Vagina (tissue), 2 donors: ENCODE measurements at regions not wholly inside any gene's neighbourhood (a gene's known extent, or its start where the extent isn't known, plus 50 kb on each side); places are given as distances from the start of the nearest gene placed in this dataset.

Source experiments
- DNase-seq, 2 donors: peaks; one replicate each; pipeline ENCODE4 v3.0.0-alpha.2; 2017; ENCODE audit errors: extremely low spot score in 2 of 2
- H3K27ac ChIP-seq: fragments of 200-600 bp; sonication (generic); one replicate; pipeline ENCODE4 v1.5.1; 2019
- H3K27me3 ChIP-seq: fragments of 200-600 bp; sonication (generic); one replicate; pipeline ENCODE4 v1.5.1; 2019
- H3K36me3 ChIP-seq, 2 donors: fragments of 200-600 bp; sonication (generic); one replicate each; pipeline ENCODE4 v1.5.1; 2017 to 2019
- H3K4me1 ChIP-seq: fragments of 200-600 bp; sonication (generic); one replicate; pipeline ENCODE4 v1.5.1; 2019
- H3K4me3 ChIP-seq, 2 donors: fragments of 200-600 bp; sonication (generic); 1 replicate in 1 of 2; 2 replicates in 1 of 2; pipeline ENCODE4 v1.5.1; 2016 to 2019
- H3K9me3 ChIP-seq: fragments of 200-600 bp; sonication (generic); one replicate; pipeline ENCODE4 v1.5.1; 2019
- POLR2A ChIP-seq, 2 donors: fragments of 450-650 bp; IDR thresholded peaks; one replicate each; pipeline ENCODE4 v1.6.1; 2017; ENCODE audit warnings: antibody characterized with exemption in 2 of 2, mild to moderate bottlenecking in 2 of 2, moderate library complexity in 2 of 2
- POLR2AphosphoS5 ChIP-seq, 2 donors: sonication (generic); formaldehyde crosslinking; IDR thresholded peaks; one replicate each; pipeline ENCODE4 v1.9.0; 2017; ENCODE audit warnings: antibody characterized with exemption in 2 of 2, mild to moderate bottlenecking in 2 of 2, low read depth in 1 of 2; ENCODE audit not compliant: insufficient read depth in 1 of 2
- intact Hi-C: fragments of 100-400 bp; cut with DNase I; formaldehyde crosslinking; loops from one replicate; pipeline ENCODE4 v1.15.1; 2023
- TF ChIP-seq, protein P1 (sequence below), 3 experiments: fragments of 450-650 bp in 2 of 3; fragments of 200-600 bp in 1 of 3; sonication (generic) in 1 of 3; IDR thresholded peaks; one replicate each; pipeline ENCODE4 v1.5.1; 2017 to 2019; ENCODE audit warnings: antibody characterized with exemption in 3 of 3, mild to moderate bottlenecking in 2 of 3, moderate library complexity in 2 of 3

GRCh38 chr5:56558131-56558745, 257.1 kb upstream of the MAP3K1 start:
- no peak overlapping the region for H3K4me3 ChIP-seq
- H3K27ac ChIP-seq = no peak overlapping the region
- no peaks in the 10 kb centered on the region for H3K9me3 ChIP-seq
- H3K27me3 ChIP-seq = no peaks in the 10 kb centered on the region
- no peaks in the 10 kb centered on the region for H3K36me3 ChIP-seq
- DNase-seq = no peak
- TF ChIP-seq POLR2A (IDR thresholded peaks at IDR 0.05) (no peak), POLR2AphosphoS5 (IDR thresholded peaks at IDR 0.05; ENCODE audit: insufficient read depth in 1 of 2, low read depth in 1 of 2) (no peak)
- TF ChIP-seq, protein P1, sequence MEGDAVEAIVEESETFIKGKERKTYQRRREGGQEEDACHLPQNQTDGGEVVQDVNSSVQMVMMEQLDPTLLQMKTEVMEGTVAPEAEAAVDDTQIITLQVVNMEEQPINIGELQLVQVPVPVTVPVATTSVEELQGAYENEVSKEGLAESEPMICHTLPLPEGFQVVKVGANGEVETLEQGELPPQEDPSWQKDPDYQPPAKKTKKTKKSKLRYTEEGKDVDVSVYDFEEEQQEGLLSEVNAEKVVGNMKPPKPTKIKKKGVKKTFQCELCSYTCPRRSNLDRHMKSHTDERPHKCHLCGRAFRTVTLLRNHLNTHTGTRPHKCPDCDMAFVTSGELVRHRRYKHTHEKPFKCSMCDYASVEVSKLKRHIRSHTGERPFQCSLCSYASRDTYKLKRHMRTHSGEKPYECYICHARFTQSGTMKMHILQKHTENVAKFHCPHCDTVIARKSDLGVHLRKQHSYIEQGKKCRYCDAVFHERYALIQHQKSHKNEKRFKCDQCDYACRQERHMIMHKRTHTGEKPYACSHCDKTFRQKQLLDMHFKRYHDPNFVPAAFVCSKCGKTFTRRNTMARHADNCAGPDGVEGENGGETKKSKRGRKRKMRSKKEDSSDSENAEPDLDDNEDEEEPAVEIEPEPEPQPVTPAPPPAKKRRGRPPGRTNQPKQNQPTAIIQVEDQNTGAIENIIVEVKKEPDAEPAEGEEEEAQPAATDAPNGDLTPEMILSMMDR (IDR thresholded peaks at IDR 0.05) = no peak
- intact Hi-C loops = no loop called here
- H3K4me1 ChIP-seq = peaks cover 12% of the 10 kb centered on the region

- intact Hi-C loops = no loop called here
- no peaks in the 10 kb centered on the region for H3K36me3 ChIP-seq
- peak in 1 of 2 donors; percentile 31 for TF ChIP-seq POLR2AphosphoS5 (IDR thresholded peaks at IDR 0.05; ENCODE audit: insufficient read depth in 1 of 2, low read depth in 1 of 2)
- TF ChIP-seq, protein P1 (IDR thresholded peaks at IDR 0.05) = no peak
- H3K4me3 ChIP-seq = no peak overlapping the region
- peaks cover 20% of the 10 kb centered on the region for H3K4me1 ChIP-seq
- no peaks in the 10 kb centered on the region for H3K27me3 ChIP-seq
- DNase-seq = no peak
- no peaks in the 10 kb centered on the region for H3K9me3 ChIP-seq
- no peak overlapping the region for H3K27ac ChIP-seq
Measured at GRCh38 chr5:56557198-56557597, 258.2 kb upstream of the MAP3K1 start.

DNA sequence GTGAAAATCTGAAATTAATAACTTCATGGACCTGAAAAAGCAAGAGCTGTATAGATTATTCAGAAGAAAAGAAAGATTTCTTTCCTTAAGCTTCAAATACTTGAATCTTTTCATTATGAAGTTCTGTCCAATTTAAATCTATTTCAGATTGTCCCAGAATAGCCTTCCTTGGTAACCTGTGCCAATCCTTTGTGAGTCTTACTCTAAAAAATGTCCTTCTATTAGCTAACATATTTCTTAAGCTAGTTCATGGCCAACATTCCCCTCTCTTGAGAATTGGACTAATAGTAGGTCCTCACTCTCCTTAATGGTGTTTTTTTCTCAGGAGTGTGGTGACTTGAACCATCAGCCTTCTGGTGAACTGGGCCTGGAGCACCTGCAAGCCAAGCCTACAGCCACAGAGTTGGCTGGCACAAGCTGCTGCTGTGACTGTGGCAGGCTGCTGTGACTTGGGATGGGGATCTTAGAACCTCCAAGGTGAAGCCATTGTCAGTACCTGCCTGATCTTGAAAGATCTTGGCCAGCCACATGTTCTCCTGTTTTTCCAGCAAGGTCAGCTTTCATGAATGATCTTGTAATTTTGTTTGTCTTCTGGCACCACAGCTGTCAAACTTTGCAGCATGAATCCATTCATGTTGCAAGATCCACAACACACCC, 262.6 kb upstream of the MAP3K1 start:
- Histone ChIP-seq H3K36me3 (no peaks in the 10 kb centered on the region), H3K9me3 (no peaks in the 10 kb centered on the region), H3K4me3 (no peak overlapping the region), H3K27me3 (no peaks in the 10 kb centered on the region), H3K27ac (no peak overlapping the region), H3K4me1 (peaks cover 15% of the 10 kb centered on the region)
- intact Hi-C loops = no loop called here
- no peak for DNase-seq
- peak; percentile 17 to 57 for TF ChIP-seq POLR2AphosphoS5 (IDR thresholded peaks at IDR 0.05; ENCODE audit: insufficient read depth in 1 of 2, low read depth in 1 of 2)
- TF ChIP-seq, protein P1 (IDR thresholded peaks at IDR 0.05) = no peak

DNA sequence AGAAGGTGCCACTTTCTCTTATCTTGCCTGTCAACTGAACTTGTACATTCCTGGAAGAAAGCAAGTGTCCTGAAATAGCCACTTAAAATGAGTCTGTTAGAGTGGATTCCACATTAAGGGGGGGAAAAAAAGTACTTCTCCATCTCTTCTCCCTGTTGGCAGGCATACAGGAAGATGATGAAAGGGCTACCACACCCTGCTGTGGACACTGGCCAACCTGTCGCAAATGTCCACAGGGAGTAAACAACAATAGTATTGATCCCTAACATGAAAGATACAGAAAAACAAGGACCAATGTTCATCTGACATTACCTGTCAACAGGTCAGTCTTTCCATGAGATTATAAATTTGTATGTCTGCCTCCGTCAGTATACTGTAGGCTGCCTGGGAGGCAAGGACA, 265.1 kb upstream of the MAP3K1 start:
- Histone ChIP-seq H3K36me3 (no peaks in the 10 kb centered on the region), H3K27me3 (no peaks in the 10 kb centered on the region), H3K9me3 (no peaks in the 10 kb centered on the region), H3K4me3 (no peak overlapping the region), H3K4me1 (peaks cover 15% of the 10 kb centered on the region), H3K27ac (no peak overlapping the region)
- intact Hi-C loops = no loop called here
- DNase-seq = no peak
- TF ChIP-seq POLR2A (IDR thresholded peaks at IDR 0.05) (no peak), POLR2AphosphoS5 (IDR thresholded peaks at IDR 0.05; ENCODE audit: insufficient read depth in 1 of 2, low read depth in 1 of 2) (no peak)
- TF ChIP-seq, protein P1 (IDR thresholded peaks at IDR 0.05) = no peak
